ENCODE measurements at regions not wholly inside any gene's neighbourhood (a gene's known extent, or its start where the extent isn't known, plus 50 kb on each side); places are given as distances from the start of the nearest gene placed in this dataset.

- no peaks in the 10 kb centered on the region for H3F3A ChIP-seq (replicated peaks; ENCODE audit: insufficient read depth)
- H3K9me2 ChIP-seq, result no peaks in the 10 kb centered on the region
- ChIA-PET CTCF (no interaction called here), POLR2A (no interaction called here)
- TF ChIP-seq RFX5 (IDR thresholded peaks at IDR 0.05; ENCODE audit: low read length) (no peak), NFIC (IDR thresholded peaks at IDR 0.05; ENCODE audit: borderline replicate concordance) (no peak), CHD2 (IDR thresholded peaks at IDR 0.05; ENCODE audit: low read length, partially characterized antibody) (no peak), MEF2A (IDR thresholded peaks at IDR 0.05; ENCODE audit: borderline replicate concordance, low read depth) (no peak), NRF1 (IDR thresholded peaks at IDR 0.05; ENCODE audit: low read depth, low read length) (no peak), TCF12 (IDR thresholded peaks at IDR 0.05) (no peak), POLR2AphosphoS5 (IDR thresholded peaks at IDR 0.05; ENCODE audit: low read depth, low read length) (no peak), GATA2 (CRISPR knock-in tag; IDR thresholded peaks at IDR 0.05) (no peak), CTCF (IDR thresholded peaks at IDR 0.05) (no peak), SMC3 (IDR thresholded peaks at IDR 0.05; ENCODE audit: low read depth, low read length) (no peak), FOXJ3 (CRISPR knock-in tag; IDR thresholded peaks at IDR 0.05) (no peak), JUND (IDR thresholded peaks at IDR 0.05) (no peak), USF1 (IDR thresholded peaks at IDR 0.05; ENCODE audit: borderline replicate concordance, low read depth) (no peak), RXRA (IDR thresholded peaks at IDR 0.05; ENCODE audit: borderline replicate concordance, low read depth) (no peak), TAF1 (IDR thresholded peaks at IDR 0.05; ENCODE audit: borderline replicate concordance, low read depth, low read length) (no peak), EP300 (IDR thresholded peaks at IDR 0.05; ENCODE audit: borderline replicate concordance in 1 of 2, low read depth in 1 of 2, low read length in 1 of 2) (no peak)
- no peaks in the 10 kb centered on the region for H4K20me1 ChIP-seq (ENCODE audit: insufficient read depth)
- no peak overlapping the region for H3K27ac ChIP-seq (ENCODE audit: low read depth in 2 of 2, low read length in 1 of 2)
- no peak overlapping the region for H3K4me3 ChIP-seq (ENCODE audit: low read depth in 2 of 2, low read length in 1 of 2)
- no peaks in the 10 kb centered on the region for H3K9me3 ChIP-seq
- no peak for DNase-seq
- no peak overlapping the region for H3K4me2 ChIP-seq
- no peak overlapping the region for H3K9ac ChIP-seq
- H2AFZ ChIP-seq (ENCODE audit: low read depth), result no peak overlapping the region
- no peaks in the 10 kb centered on the region; a peak in 1 of 4 replicates for H3K4me1 ChIP-seq (ENCODE audit: control insufficient read depth in 1 of 2, insufficient read depth in 2 of 2, low read depth in 1 of 2, low read length in 1 of 2)
- no peaks in the 10 kb centered on the region for H3K79me2 ChIP-seq (ENCODE audit: insufficient read depth)
- H3K36me3 ChIP-seq (replicated peaks in 1 of 2; ENCODE audit: control insufficient read depth in 1 of 2, insufficient read depth in 2 of 2, low read length in 1 of 2), result no peaks in the 10 kb centered on the region
- no peaks in the 10 kb centered on the region for H3K27me3 ChIP-seq (ENCODE audit: insufficient read depth)
- WGBS (ENCODE audit: low lambda C conversion rate), result 10% methylated on average over 4 of the region's 4 CpGs
Observed at GRCh38 chr20:60437418-60437817, 479.2 kb downstream of the CDH26 start.

GRCh38 chr20:60446267-60447111 is 488.3 kb downstream of the CDH26 start:
- DNase-seq, result no peak
- TF ChIP-seq ELF1 (IDR thresholded peaks at IDR 0.05), result no peak
- no peaks in the 10 kb centered on the region for H3K27me3 ChIP-seq (ENCODE audit: insufficient read depth)
- no peak overlapping the region for H3K27ac ChIP-seq (ENCODE audit: low read depth in 2 of 2, low read length in 1 of 2)
- no peak overlapping the region for H2AFZ ChIP-seq (ENCODE audit: low read depth)
- H3K36me3 ChIP-seq (replicated peaks in 1 of 2; ENCODE audit: control insufficient read depth in 1 of 2, insufficient read depth in 2 of 2, low read length in 1 of 2), result no peaks in the 10 kb centered on the region
- H3K4me3 ChIP-seq (ENCODE audit: low read depth in 2 of 2, low read length in 1 of 2), result no peak overlapping the region
- H3K9ac ChIP-seq, result no peak overlapping the region
- H3K9me2 ChIP-seq, result no peaks in the 10 kb centered on the region
- POLR2A ChIA-PET, result no interaction called here
- H4K20me1 ChIP-seq (ENCODE audit: insufficient read depth), result no peaks in the 10 kb centered on the region
- CTCF ChIA-PET, result interaction anchor here (0.7 kb wide), 1 partner anchor 12 kb away, joined by 3 read pairs; no protein-coding TSS in a partner anchor
- H3K4me1 ChIP-seq (ENCODE audit: control insufficient read depth in 1 of 2, insufficient read depth in 2 of 2, low read depth in 1 of 2, low read length in 1 of 2), result no peaks in the 10 kb centered on the region
- WGBS (ENCODE audit: low lambda C conversion rate), result 16% methylated on average over 9 of the region's 9 CpGs
- no peaks in the 10 kb centered on the region for H3F3A ChIP-seq (replicated peaks; ENCODE audit: insufficient read depth)
- H3K4me2 ChIP-seq, result no peak overlapping the region
- no peaks in the 10 kb centered on the region for H3K9me3 ChIP-seq
- no peaks in the 10 kb centered on the region for H3K79me2 ChIP-seq (ENCODE audit: insufficient read depth)

Measured in SK-N-SH (cell line).